ENCODE measurements at regions not wholly inside any gene's neighbourhood (a gene's known extent, or its start where the extent isn't known, plus 50 kb on each side); places are given as distances from the start of the nearest gene placed in this dataset.
"Not testable (repeated sequence)": the region's sequence is repeated elsewhere in the genome, so short reads cannot be mapped to it uniquely, and the experiment has no call there.

GRCh38 chr15:84094720-84095119, 140.9 kb upstream of the GOLGA6L4 start:
- H3K27ac ChIP-seq; H3K36me3 ChIP-seq; H3K9me3 ChIP-seq; H3K4me3 ChIP-seq; intact Hi-C loops (cut with DNase I); DNase-seq; ATAC-seq: not testable (repeated sequence)
- Histone ChIP-seq H3K27me3 (peaks cover 0 to 15% (median 4%) of the 10 kb centered on the region in 7 donors), H3K4me1 (peaks cover 0 to 11% (median 7%) of the 10 kb centered on the region in 9 donors)
- WGBS, 2 donors = 81 to 90% methylated on average over 2 of the region's 2 CpGs

- H3K27me3 ChIP-seq; H3K4me3 ChIP-seq; H3K36me3 ChIP-seq; H3K9me3 ChIP-seq; DNase-seq; ATAC-seq; H3K27ac ChIP-seq; intact Hi-C loops (cut with DNase I): not testable (repeated sequence)
- WGBS, 2 donors = 91% methylated on average over 3 of the region's 3 CpGs
- peaks cover 0 to 11% (median 7%) of the 10 kb centered on the region in 9 donors for H3K4me1 ChIP-seq
Measured at GRCh38 chr15:84097053-84097452, 138.5 kb upstream of the GOLGA6L4 start.

GRCh38 chr15:84098604-84099003, 137.0 kb upstream of the GOLGA6L4 start:
- Histone ChIP-seq H3K9me3 (no peaks in the 10 kb centered on the region), H3K36me3 (no peaks in the 10 kb centered on the region), H3K27me3 (peaks cover 0 to 9% (median 4%) of the 10 kb centered on the region in 7 donors), H3K27ac (no peak overlapping the region), H3K4me1 (peaks cover 0 to 11% (median 7%) of the 10 kb centered on the region in 9 donors), H3K4me3 (no peak overlapping the region)
- DNase-seq (no peak), ATAC-seq (no peak)
- intact Hi-C loops (cut with DNase I) = no loop called here
- TF ChIP-seq CTCF (IDR thresholded peaks at IDR 0.05) = no peak

- no peaks in the 10 kb centered on the region for H3K9me3 ChIP-seq
- no peaks in the 10 kb centered on the region for H3K36me3 ChIP-seq
- peaks cover 0 to 9% (median 4%) of the 10 kb centered on the region in 7 donors for H3K27me3 ChIP-seq
- H3K27ac ChIP-seq = no peak overlapping the region
- peaks cover 0 to 11% (median 7%) of the 10 kb centered on the region in 9 donors for H3K4me1 ChIP-seq
- ATAC-seq (peak in 2 of 8 donors; percentile 17 to 46), DNase-seq (peak; percentile 14 to 24)
- WGBS, 2 donors = 4 to 12% methylated on average over 1 of the region's 1 CpG
- no peak for TF ChIP-seq CTCF (IDR thresholded peaks at IDR 0.05)
- no peak overlapping the region for H3K4me3 ChIP-seq
- intact Hi-C loops (cut with DNase I) = no loop called here
Measured at GRCh38 chr15:84099181-84099580, 136.4 kb upstream of the GOLGA6L4 start.

GRCh38 chr15:84103345-84103744, 132.2 kb upstream of the GOLGA6L4 start:
- no peaks in the 10 kb centered on the region for H3K36me3 ChIP-seq
- H3K27ac ChIP-seq = no peak overlapping the region
- no peak for DNase-seq
- TF ChIP-seq CTCF (IDR thresholded peaks at IDR 0.05) = no peak
- no peaks in the 10 kb centered on the region for H3K9me3 ChIP-seq
- intact Hi-C loops (cut with DNase I) = no loop called here
- ATAC-seq = no peak
- peaks cover 0 to 11% (median 7%) of the 10 kb centered on the region in 9 donors for H3K4me1 ChIP-seq
- 68 to 70% methylated on average over 4 of the region's 4 CpGs for WGBS, 2 donors
- H3K27me3 ChIP-seq = peaks cover 0 to 6% (median 0%) of the 10 kb centered on the region in 7 donors
- H3K4me3 ChIP-seq = no peak overlapping the region

Measured in heart right ventricle (tissue), 16 donors.